ENCODE measurements at regions not wholly inside any gene's neighbourhood (a gene's known extent, or its start where the extent isn't known, plus 50 kb on each side); places are given as distances from the start of the nearest gene placed in this dataset.
"Not testable (repeated sequence)": the region's sequence is repeated elsewhere in the genome, so short reads cannot be mapped to it uniquely, and the experiment has no call there.

DNA sequence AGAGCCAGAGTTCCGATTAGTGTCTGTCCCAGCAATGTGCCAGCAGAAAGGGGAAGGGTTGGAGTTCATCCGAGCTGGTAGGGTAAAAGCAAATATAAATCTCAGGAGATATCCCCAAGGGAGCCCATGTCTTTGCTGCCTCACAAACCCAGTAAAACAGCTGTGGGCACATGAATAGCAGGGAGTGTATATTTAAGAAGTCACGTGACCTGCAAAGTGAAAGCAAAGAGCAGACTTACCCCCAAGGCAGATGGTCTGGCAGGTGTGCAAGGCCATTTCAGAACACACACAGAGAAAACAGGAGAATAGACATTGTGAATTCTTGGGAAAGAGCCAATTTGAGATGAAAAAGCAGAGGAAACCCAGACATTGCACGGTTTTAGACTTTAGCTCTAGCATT, 653.4 kb downstream of the TGIF2LX start:
- H3K27me3 ChIP-seq; H3K4me3 ChIP-seq; H3K27ac ChIP-seq; DNase-seq; intact Hi-C loops (cut with DNase I; ENCODE audit: low total_unique reads); H3K9me3 ChIP-seq; H3K4me1 ChIP-seq; H3K36me3 ChIP-seq: not testable (repeated sequence)
- 62 to 80% (median 75%) methylated on average over 2 of the region's 4 CpGs; no CpG with 5 or more reads in 1 of the 5 donors for WGBS, 5 donors

DNA sequence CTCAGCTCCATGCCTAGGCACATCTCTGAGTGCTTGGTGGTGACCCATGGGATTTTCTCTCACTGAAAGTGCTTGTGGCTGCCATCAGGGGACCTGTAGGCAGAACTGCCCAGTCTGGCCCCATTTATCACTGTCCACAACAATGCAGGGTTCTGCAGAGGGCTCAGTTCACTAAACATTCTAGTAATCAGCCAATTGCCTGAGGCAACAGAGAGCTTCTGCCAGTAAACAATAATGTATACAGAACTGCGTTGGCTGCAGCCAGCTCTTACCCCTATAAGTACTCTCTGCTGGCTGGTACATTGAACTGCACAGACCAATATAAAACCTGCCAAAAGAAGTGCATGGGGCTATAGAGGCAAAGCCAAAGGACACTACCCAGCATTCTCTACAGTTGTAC, 680.2 kb downstream of the TGIF2LX start:
- intact Hi-C loops (cut with DNase I; ENCODE audit: low total_unique reads); H3K36me3 ChIP-seq; H3K27me3 ChIP-seq; DNase-seq; H3K4me1 ChIP-seq; H3K27ac ChIP-seq; H3K4me3 ChIP-seq; H3K9me3 ChIP-seq: not testable (repeated sequence)
- 42 to 75% (median 73%) methylated on average over 1 of the region's 1 CpG for WGBS, 5 donors

DNA sequence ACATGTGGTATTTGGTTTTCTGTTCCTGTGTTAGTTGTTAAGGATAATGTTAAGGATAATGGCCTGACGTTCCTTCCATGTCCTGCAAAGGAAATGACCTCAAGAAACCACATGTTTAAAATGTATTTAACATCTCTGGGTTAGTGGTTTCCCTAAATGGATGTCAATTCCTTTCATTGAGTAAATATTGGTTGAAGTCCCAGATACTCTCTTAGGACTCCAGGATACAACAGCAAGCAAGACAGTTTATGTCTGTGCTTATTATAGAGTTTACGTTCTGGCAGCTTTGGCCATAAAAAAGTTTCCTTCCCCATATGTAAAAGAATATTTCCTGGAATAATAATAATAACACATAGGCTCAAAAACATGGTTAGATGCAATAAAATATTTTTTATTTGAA, 684.0 kb downstream of the TGIF2LX start:
- WGBS, 5 donors = 29 to 41% (median 35%) methylated on average over 2 of the region's 2 CpGs

DNA sequence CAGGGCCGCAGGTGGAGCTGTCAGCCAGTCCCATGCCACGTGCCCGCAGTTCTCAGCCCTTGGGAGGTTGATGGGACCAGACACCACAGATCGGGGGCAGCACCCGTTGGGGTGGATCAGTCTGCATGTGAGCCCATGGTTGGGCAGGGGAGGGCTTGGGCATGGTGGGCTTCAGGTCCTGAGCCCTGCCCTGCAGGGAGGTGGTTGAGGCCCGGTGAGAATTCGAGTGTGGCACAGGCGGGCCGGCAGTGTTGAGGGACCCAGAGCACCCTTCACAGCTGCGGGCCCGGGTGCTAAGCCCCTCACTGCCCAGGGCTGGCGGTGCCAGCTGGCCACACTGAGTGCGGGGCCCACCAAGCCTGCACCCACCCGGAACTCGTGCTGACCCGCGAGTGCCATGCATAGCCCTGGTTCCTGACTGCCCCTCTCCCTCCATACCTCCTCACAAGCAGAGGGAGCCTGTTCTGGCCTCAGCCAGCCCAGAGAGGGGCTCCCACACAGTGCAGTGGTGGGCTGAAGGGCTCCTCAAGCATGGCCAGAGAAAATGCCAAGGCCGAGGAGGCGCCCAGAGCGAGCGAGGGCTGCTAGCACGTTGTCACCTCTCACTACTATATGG, 696.1 kb downstream of the TGIF2LX start:
- Histone ChIP-seq H3K36me3 (no peaks in the 10 kb centered on the region), H3K4me3 (no peak overlapping the region), H3K4me1 (no peaks in the 10 kb centered on the region), H3K27ac (no peak overlapping the region), H3K9me3 (peaks cover 0 to 11% (median 3%) of the 10 kb centered on the region in 4 donors), H3K27me3 (no peaks in the 10 kb centered on the region)
- no peak for TF ChIP-seq POLR2AphosphoS5 (IDR thresholded peaks at IDR 0.05)
- no peak for TF ChIP-seq POLR2A (IDR thresholded peaks at IDR 0.05)
- TF ChIP-seq, protein P1, sequence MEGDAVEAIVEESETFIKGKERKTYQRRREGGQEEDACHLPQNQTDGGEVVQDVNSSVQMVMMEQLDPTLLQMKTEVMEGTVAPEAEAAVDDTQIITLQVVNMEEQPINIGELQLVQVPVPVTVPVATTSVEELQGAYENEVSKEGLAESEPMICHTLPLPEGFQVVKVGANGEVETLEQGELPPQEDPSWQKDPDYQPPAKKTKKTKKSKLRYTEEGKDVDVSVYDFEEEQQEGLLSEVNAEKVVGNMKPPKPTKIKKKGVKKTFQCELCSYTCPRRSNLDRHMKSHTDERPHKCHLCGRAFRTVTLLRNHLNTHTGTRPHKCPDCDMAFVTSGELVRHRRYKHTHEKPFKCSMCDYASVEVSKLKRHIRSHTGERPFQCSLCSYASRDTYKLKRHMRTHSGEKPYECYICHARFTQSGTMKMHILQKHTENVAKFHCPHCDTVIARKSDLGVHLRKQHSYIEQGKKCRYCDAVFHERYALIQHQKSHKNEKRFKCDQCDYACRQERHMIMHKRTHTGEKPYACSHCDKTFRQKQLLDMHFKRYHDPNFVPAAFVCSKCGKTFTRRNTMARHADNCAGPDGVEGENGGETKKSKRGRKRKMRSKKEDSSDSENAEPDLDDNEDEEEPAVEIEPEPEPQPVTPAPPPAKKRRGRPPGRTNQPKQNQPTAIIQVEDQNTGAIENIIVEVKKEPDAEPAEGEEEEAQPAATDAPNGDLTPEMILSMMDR (IDR thresholded peaks at IDR 0.05) = no peak
- TF ChIP-seq EP300 (IDR thresholded peaks at IDR 0.05) = no peak
- intact Hi-C loops (cut with DNase I; ENCODE audit: low total_unique reads) = no loop called here
- peak in 1 of 2 donors; percentile 0 for DNase-seq
- 88 to 97% (median 93%) methylated on average over 5 to 22 of the region's 22 CpGs for WGBS, 5 donors

More for the DNA sequence above, 684.0 kb downstream of the TGIF2LX start:
- H3K27ac ChIP-seq; H3K9me3 ChIP-seq; intact Hi-C loops (cut with DNase I; ENCODE audit: low total_unique reads); H3K4me3 ChIP-seq; H3K36me3 ChIP-seq; H3K27me3 ChIP-seq; H3K4me1 ChIP-seq: not testable (repeated sequence)
- peak in 1 of 2 donors; percentile 0 for DNase-seq

DNA sequence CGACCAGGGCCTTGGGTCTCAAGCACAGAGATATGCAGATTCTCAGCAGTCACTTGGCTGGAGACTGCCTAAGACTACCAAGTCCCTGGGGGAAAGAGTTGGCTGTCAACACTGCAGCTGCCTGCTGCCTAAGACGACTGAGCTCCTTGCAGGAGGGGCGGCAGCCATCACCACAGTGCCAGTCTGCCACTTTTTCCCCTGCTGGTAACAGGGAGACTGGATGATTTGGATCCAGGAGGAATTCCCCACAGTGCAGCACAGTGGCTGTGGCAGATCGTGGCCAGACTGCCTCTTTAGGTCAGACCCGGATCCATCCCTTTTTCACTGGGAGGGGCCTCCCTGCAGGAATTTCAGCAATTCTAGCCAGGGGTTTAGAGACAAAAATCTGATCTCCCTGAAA, 743.5 kb downstream of the TGIF2LX start:
- H3K4me1 ChIP-seq; H3K27ac ChIP-seq; intact Hi-C loops (cut with DNase I; ENCODE audit: low total_unique reads); H3K27me3 ChIP-seq; H3K4me3 ChIP-seq; H3K36me3 ChIP-seq: not testable (repeated sequence)
- 35 to 72% (median 53%) methylated on average over 4 to 5 of the region's 5 CpGs for WGBS, 5 donors
- peaks cover 0 to 12% (median 3%) of the 10 kb centered on the region in 4 donors for H3K9me3 ChIP-seq
- DNase-seq = peak in 1 of 2 donors; percentile 0

DNA sequence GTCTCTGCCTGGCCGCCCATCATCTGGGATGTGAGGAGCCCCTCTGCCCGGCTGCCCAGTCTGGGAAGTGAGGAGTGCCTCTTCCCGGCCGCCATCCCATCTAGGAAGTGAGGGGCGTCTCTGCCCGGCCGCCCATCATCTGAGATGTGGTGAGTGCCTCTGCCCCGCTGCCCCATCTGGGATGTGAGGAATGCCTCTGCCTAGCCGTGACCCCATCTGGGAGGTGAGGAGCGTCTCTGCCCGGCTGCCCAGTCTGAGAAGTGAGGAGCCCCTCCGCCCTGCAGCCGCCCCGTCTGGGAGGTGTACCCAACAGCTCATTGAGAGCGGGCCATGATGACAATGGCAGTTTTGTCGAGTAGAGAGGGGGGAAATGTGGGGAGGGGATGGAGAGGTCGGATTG, 721.1 kb upstream of the PABPC5 start:
- not testable (repeated sequence) for H3K4me3 ChIP-seq
- 86 to 94% (median 91%) methylated on average over 7 to 17 of the region's 17 CpGs for WGBS, 5 donors

DNA sequence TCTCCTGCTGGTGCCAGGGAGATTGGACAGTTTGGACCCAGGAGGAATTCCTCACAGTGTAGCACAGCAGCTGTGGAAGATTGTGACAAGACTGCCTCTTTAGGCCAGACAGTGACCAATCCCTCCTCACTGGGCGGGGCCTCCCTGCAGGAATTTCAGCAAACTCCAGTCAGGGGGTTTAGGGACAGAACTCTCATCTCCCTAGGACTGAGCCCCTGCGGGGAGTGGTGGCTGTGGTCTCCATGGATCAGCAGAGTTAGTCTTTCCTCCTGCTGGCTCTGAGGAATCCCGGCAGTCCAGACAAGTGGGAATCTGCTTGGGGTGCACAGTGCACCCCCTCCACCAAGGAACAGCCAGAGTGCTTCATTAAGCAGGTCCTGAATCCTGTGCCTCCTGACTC, 697.1 kb upstream of the PABPC5 start:
- 83 to 90% (median 86%) methylated on average over 3 of the region's 3 CpGs; no CpG with 5 or more reads in 2 of the 5 donors for WGBS, 5 donors
- H3K27ac ChIP-seq; DNase-seq; H3K27me3 ChIP-seq; intact Hi-C loops (cut with DNase I; ENCODE audit: low total_unique reads); H3K4me3 ChIP-seq; H3K36me3 ChIP-seq; H3K9me3 ChIP-seq; H3K4me1 ChIP-seq: not testable (repeated sequence)

More for the DNA sequence above, 721.1 kb upstream of the PABPC5 start:
- H3K36me3 ChIP-seq; H3K4me1 ChIP-seq; intact Hi-C loops (cut with DNase I; ENCODE audit: low total_unique reads); DNase-seq; H3K27ac ChIP-seq; H3K27me3 ChIP-seq; H3K9me3 ChIP-seq: not testable (repeated sequence)

DNA sequence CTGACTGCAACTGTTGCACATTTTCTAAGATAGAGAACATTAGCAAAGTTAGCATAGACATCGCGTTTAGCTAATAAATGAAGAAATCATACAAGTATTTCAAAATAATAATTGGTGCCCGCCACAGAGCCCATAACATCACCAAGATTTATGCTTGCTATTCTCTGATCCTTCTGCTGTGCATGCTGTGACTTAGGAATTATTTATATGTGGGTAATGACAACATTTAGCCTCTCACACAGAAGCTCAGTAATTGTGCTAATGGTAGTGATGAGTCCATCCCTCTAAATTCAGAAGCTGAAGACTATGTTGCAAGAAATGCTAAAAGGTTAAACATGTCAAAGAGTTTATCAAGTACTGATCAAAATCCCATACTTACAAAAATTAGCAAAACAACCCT, 677.0 kb upstream of the PABPC5 start:
- DNase-seq; H3K36me3 ChIP-seq; intact Hi-C loops (cut with DNase I; ENCODE audit: low total_unique reads); H3K4me1 ChIP-seq; H3K4me3 ChIP-seq; H3K27ac ChIP-seq; H3K27me3 ChIP-seq; H3K9me3 ChIP-seq: not testable (repeated sequence)
- WGBS, 5 donors = 60 to 80% (median 77%) methylated on average over 3 of the region's 3 CpGs

DNA sequence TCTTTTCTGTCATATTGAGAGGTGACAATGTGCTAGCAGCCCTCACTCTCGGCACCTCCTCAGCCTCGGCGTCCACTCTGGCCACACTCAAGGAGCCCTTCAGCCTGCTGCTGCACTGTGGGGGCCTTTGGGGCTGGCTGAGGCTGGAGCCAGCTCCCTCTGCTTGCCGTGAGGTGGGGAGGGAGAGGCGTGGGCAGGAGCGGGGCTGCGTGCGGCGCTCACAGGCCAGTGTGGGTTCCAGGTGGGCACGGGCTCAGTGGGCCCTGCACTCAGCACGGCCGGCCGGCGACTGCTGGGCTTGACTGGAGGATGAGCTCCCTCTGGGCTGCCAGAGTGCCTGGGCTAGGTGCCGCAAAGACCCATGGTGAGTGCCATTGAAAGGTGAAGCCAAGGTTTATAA, 669.2 kb upstream of the PABPC5 start:
- intact Hi-C loops (cut with DNase I; ENCODE audit: low total_unique reads); DNase-seq; H3K36me3 ChIP-seq; H3K27ac ChIP-seq; H3K9me3 ChIP-seq; H3K27me3 ChIP-seq; H3K4me1 ChIP-seq; H3K4me3 ChIP-seq: not testable (repeated sequence)
- 89 to 98% (median 90%) methylated on average over 3 to 15 of the region's 15 CpGs for WGBS, 5 donors

DNA sequence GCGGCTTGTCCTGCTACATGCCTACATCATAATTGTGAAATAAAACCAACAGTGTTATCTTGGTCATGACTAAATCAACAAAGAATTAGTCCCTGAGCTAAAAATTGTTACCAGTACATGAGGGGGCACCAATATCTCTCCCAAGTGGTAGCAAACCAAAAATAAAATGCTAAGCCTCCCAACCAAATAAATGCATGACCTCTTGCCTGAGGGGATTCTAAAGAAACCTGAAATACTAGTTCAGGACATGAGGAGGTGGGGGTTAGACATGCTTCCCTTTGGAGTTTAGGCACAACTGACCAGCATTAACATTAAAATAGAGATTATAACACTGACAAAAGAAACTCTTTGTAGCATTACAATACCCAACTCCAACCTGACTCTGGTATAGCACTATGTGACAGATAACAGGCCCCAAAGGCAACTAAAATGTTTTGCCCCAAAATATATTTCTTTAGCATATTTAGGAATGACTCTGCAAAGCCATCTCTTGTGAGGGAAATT, 654.3 kb upstream of the PABPC5 start:
- H3K4me3 ChIP-seq; intact Hi-C loops (cut with DNase I; ENCODE audit: low total_unique reads); H3K27ac ChIP-seq; H3K4me1 ChIP-seq; H3K27me3 ChIP-seq; DNase-seq; H3K9me3 ChIP-seq; H3K36me3 ChIP-seq: not testable (repeated sequence)
- WGBS, 5 donors = 69 to 100% (median 80%) methylated on average over 1 of the region's 1 CpG

Data from stomach (tissue), 8 donors.